Activated CD8-positive, alpha-beta T cell treated with anti-CD3 and anti-CD28 coated beads for 36 hours (primary cell): ENCODE measurements at regions not wholly inside any gene's neighbourhood (a gene's known extent, or its start where the extent isn't known, plus 50 kb on each side); places are given as distances from the start of the nearest gene placed in this dataset.

Experiments
- ATAC-seq: fragments of 200-7000 bp; cut with Tn5 transposase; one replicate; pipeline ENCODE4 v1.10.0; 2021; ENCODE audit warnings: mild to moderate bottlenecking, moderate library complexity
- CTCF ChIA-PET: fragments of 350-600 bp; sonication (Branson Sonifier 250); formaldehyde crosslinking; loops from one replicate; lab custom pipeline; 2021; ENCODE audit warnings: antibody characterized with exemption; lab: Charles Lee
- POLR2A ChIA-PET: fragments of 350-600 bp; sonication (Branson Sonifier 250); formaldehyde crosslinking; loops from one replicate; lab custom pipeline; 2021; ENCODE audit warnings: antibody characterized with exemption; lab: Charles Lee
- DNase-seq: peaks from one replicate; pipeline ENCODE4 v3.0.0-alpha.2; 2020
- H3K27ac Mint-ChIP-seq: one replicate; pipeline ENCODE4 v1.8.0; 2021; ENCODE audit warnings: mild to moderate bottlenecking, mixed read lengths
- H3K27me3 Mint-ChIP-seq: one replicate; pipeline ENCODE4 v1.8.0; 2021; ENCODE audit warnings: mixed read lengths
- H3K36me3 Mint-ChIP-seq: one replicate; pipeline ENCODE4 v1.8.0; 2021; ENCODE audit warnings: low read depth, mixed read lengths
- H3K4me1 Mint-ChIP-seq: one replicate; pipeline ENCODE4 v1.8.0; 2021; ENCODE audit warnings: low read depth, mixed read lengths
- H3K4me3 Mint-ChIP-seq: one replicate; pipeline ENCODE4 v1.8.0; 2021; ENCODE audit warnings: mild to moderate bottlenecking, moderate library complexity, mixed read lengths
- H3K9me3 Mint-ChIP-seq: one replicate; pipeline ENCODE4 v1.8.0; 2021; ENCODE audit warnings: mixed read lengths
- intact Hi-C: fragments of 100-400 bp; cut with micrococcal nuclease; formaldehyde crosslinking; loops from one replicate; pipeline ENCODE4 v1.10.0; 2022
- TF ChIP-seq, protein P1 (sequence below): fragments of 200-600 bp; IDR thresholded peaks from one replicate; pipeline ENCODE4 v1.8.0; 2022; ENCODE audit warnings: antibody characterized with exemption, mild to moderate bottlenecking

- no peaks in the 10 kb centered on the region for H3K9me3 Mint-ChIP-seq
- no peaks in the 10 kb centered on the region for H3K27me3 Mint-ChIP-seq
- no peak overlapping the region for H3K4me3 Mint-ChIP-seq
- H3K36me3 Mint-ChIP-seq, result no peaks in the 10 kb centered on the region
- ATAC-seq (no peak), DNase-seq (no peak)
- no peak overlapping the region for H3K27ac Mint-ChIP-seq
- intact Hi-C loops, result no loop called here
- ChIA-PET POLR2A (no interaction called here), CTCF (no interaction called here)
- TF ChIP-seq, protein P1, sequence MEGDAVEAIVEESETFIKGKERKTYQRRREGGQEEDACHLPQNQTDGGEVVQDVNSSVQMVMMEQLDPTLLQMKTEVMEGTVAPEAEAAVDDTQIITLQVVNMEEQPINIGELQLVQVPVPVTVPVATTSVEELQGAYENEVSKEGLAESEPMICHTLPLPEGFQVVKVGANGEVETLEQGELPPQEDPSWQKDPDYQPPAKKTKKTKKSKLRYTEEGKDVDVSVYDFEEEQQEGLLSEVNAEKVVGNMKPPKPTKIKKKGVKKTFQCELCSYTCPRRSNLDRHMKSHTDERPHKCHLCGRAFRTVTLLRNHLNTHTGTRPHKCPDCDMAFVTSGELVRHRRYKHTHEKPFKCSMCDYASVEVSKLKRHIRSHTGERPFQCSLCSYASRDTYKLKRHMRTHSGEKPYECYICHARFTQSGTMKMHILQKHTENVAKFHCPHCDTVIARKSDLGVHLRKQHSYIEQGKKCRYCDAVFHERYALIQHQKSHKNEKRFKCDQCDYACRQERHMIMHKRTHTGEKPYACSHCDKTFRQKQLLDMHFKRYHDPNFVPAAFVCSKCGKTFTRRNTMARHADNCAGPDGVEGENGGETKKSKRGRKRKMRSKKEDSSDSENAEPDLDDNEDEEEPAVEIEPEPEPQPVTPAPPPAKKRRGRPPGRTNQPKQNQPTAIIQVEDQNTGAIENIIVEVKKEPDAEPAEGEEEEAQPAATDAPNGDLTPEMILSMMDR, result no peak
- H3K4me1 Mint-ChIP-seq, result no peaks in the 10 kb centered on the region
Observed at GRCh38 chr9:105900123-105900522, 205.8 kb downstream of the TMEM38B start.

DNA sequence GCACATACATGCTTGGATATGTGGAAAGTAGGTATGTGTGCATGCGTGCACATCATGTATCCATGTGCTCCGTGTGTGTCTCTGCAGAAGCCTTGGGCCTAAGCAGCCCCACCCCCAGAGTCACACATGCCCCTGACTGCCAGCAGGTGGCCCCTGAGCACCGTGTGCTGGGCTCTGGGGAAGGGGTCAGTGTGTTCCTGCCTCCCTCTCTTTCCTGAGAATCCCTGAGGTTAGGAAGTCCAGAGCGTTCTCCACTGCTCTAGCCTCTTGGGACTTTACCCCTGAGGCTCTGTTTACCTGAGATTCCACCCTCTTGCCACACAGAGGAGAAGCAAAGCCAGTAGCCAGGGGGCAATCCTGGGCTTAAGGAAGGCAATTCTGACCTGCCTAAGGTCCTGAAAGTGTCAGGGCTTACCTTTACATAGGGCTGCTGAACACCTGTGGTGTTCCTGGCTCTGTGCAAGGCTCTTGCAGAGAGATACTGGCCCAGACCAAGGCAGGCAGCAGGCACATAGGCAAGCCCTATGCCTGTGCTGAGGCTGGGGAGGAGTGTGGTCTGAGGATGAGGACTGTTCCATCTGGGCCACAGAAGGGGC, 207.3 kb downstream of the TMEM38B start:
- Mint-ChIP-seq H3K27me3 (no peaks in the 10 kb centered on the region), H3K36me3 (no peaks in the 10 kb centered on the region), H3K9me3 (no peaks in the 10 kb centered on the region), H3K4me1 (no peaks in the 10 kb centered on the region), H3K27ac (no peak overlapping the region), H3K4me3 (no peak overlapping the region)
- TF ChIP-seq, protein P1, result peak; percentile 41
- ATAC-seq (peak; percentile 42), DNase-seq (peak; percentile 8)
- POLR2A ChIA-PET, result no interaction called here
- CTCF ChIA-PET, result no interaction called here
- intact Hi-C loops, result no loop called here

DNA sequence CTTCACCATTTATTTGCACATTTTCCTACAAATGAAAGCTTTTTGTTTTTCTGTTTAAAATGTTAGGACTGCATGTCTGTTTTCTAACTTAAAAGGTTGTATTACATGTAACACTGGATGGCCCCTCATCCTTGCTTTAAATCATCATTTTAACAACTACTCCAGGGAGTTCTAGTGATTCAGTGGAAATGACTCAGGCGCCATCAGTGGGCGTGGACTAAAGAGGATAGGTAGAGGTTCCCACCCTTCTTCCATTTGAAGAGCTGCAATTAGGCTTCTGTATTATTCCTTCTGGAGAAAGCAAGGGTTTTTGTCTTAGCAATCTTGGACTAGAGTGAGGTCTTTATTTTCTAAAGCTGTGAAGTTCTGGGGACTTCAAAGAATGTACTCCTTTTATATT, 213.7 kb downstream of the TMEM38B start:
- ChIA-PET POLR2A (no interaction called here), CTCF (interaction anchor here (1.4 kb wide), 1 partner anchor 27 kb away, joined by 3 read pairs; no protein-coding TSS in a partner anchor)
- ATAC-seq (no peak), DNase-seq (no peak)
- H3K9me3 Mint-ChIP-seq, result no peaks in the 10 kb centered on the region
- no peaks in the 10 kb centered on the region for H3K4me1 Mint-ChIP-seq
- intact Hi-C loops, result no loop called here
- H3K36me3 Mint-ChIP-seq, result no peaks in the 10 kb centered on the region
- no peaks in the 10 kb centered on the region for H3K27me3 Mint-ChIP-seq
- H3K27ac Mint-ChIP-seq, result no peak overlapping the region
- TF ChIP-seq, protein P1, result no peak
- H3K4me3 Mint-ChIP-seq, result no peak overlapping the region

DNA sequence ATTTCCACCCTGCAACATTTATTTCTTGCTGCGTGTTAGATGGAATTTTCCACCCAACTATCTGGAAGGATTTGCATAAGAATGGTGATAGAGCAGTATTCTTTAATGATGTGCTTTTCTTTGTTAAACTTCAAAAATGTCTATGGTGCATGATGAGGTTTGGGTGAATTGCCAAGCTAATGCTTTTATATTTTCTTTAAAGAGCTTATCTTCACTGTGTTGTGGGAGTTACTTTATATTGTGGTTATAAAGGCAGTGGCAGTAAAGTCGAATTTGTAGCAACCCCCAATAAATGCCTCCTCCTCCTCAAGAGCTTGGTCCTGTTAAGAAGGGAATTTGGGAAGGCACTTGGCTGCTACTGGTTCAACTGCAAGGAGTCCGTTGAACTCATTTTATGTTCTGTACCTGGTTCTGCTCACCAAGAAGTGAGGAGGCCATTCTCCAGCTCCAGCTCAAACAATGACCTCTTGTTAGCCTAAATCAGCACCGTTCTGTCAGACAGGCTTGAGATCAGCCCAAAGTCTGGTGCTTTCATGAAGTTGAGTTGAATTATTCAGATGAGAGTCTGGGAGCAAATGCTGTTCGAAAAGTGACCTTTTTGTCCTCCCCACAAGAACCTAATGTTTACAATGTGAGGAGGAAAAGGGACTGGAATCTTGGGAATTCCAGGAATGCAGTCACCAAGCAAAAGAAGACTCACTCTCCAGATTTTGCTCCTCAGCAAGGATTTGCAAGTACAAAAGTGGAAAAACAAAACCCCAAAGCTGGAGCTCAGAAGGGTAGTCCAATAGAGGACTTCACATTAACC, 217.0 kb downstream of the TMEM38B start:
- Mint-ChIP-seq H3K27ac (no peak overlapping the region), H3K4me3 (no peak overlapping the region), H3K4me1 (no peaks in the 10 kb centered on the region), H3K36me3 (no peaks in the 10 kb centered on the region), H3K27me3 (no peaks in the 10 kb centered on the region), H3K9me3 (no peaks in the 10 kb centered on the region)
- ATAC-seq (no peak), DNase-seq (no peak)
- intact Hi-C loops, result no loop called here
- CTCF ChIA-PET, result interaction anchor here (1.6 to 2.5 kb wide), 2 partner anchors 30 to 69 kb away, joined by 5 to 7 read pairs; no protein-coding TSS in a partner anchor
- TF ChIP-seq, protein P1, result no peak
- POLR2A ChIA-PET, result no interaction called here
